GM23248 (cell line): ENCODE measurements at regions not wholly inside any gene's neighbourhood (a gene's known extent, or its start where the extent isn't known, plus 50 kb on each side); places are given as distances from the start of the nearest gene placed in this dataset.

Source experiments
- DNase-seq: peaks from one replicate; pipeline ENCODE4 v3.0.0-alpha.2; 2015
- H2AFZ ChIP-seq: fragments of 200-600 bp; sonication (generic); 2 replicates; pipeline ENCODE4 v1.6.1; 2016; ENCODE audit warnings: antibody characterized with exemption
- H3F3A ChIP-seq: fragments of 200-600 bp; sonication (generic); 2 replicates; pipeline ENCODE4 v1.6.1; 2016; ENCODE audit warnings: mild to moderate bottlenecking, antibody characterized with exemption, mixed run types; ENCODE audit not compliant: insufficient read depth
- H3K27ac ChIP-seq: fragments of 200-600 bp; sonication (generic); 2 replicates; pipeline ENCODE4 v1.5.1; 2016; ENCODE audit warnings: mild to moderate bottlenecking
- H3K27me3 ChIP-seq: fragments of 200-600 bp; sonication (generic); replicated peaks from 2 replicates; pipeline ENCODE4 v1.6.1; 2016; ENCODE audit warnings: mild to moderate bottlenecking; ENCODE audit not compliant: insufficient read depth
- H3K36me3 ChIP-seq: fragments of 200-600 bp; sonication (generic); 2 replicates; pipeline ENCODE4 v1.6.1; 2016; ENCODE audit warnings: low read depth, mild to moderate bottlenecking
- H3K4me1 ChIP-seq: fragments of 200-600 bp; sonication (generic); 2 replicates; pipeline ENCODE4 v1.6.1; 2016; ENCODE audit warnings: mild to moderate bottlenecking; ENCODE audit not compliant: insufficient read depth
- H3K4me2 ChIP-seq: fragments of 200-600 bp; sonication (generic); one replicate; pipeline ENCODE4 v1.6.1; 2016; ENCODE audit warnings: mild to moderate bottlenecking; ENCODE audit not compliant: unreplicated experiment
- H3K4me3 ChIP-seq: fragments of 200-600 bp; sonication (generic); 2 replicates; pipeline ENCODE4 v1.5.1; 2016; ENCODE audit warnings: mild to moderate bottlenecking
- H3K79me2 ChIP-seq: fragments of 200-600 bp; sonication (generic); 2 replicates; pipeline ENCODE4 v1.6.1; 2016; ENCODE audit warnings: mild to moderate bottlenecking; ENCODE audit not compliant: insufficient read depth
- H3K9ac ChIP-seq: fragments of 200-600 bp; sonication (generic); 2 replicates; pipeline ENCODE4 v1.6.1; 2016; ENCODE audit warnings: mild to moderate bottlenecking
- H3K9me2 ChIP-seq: fragments of 200-600 bp; sonication (generic); 2 replicates; pipeline ENCODE4 v1.6.1; 2016; ENCODE audit warnings: mixed run types, mild to moderate bottlenecking, moderate library complexity; ENCODE audit not compliant: insufficient read depth
- H3K9me3 ChIP-seq: fragments of 200-600 bp; sonication (generic); one replicate; pipeline ENCODE4 v1.6.1; 2017; ENCODE audit warnings: low read depth
- H4K20me1 ChIP-seq: fragments of 200-600 bp; sonication (generic); 2 replicates; pipeline ENCODE4 v1.6.0; 2016; ENCODE audit not compliant: insufficient read depth
- EZH2 ChIP-seq: fragments of 200-600 bp; sonication (generic); IDR thresholded peaks from 2 replicates; pipeline ENCODE4 v1.6.1; 2018; ENCODE audit warnings: antibody characterized with exemption, mild to moderate bottlenecking; ENCODE audit not compliant: insufficient read depth, poor library complexity, severe bottlenecking
- EZH2phosphoT487 ChIP-seq: fragments of 200-600 bp; sonication (generic); IDR thresholded peaks from 2 replicates; pipeline ENCODE4 v1.6.1; 2018; ENCODE audit warnings: antibody characterized with exemption, moderate library complexity, mild to moderate bottlenecking, low read depth; ENCODE audit not compliant: insufficient read depth
- WGBS, 2 experiments: methylation state at CpG; one replicate each; pipeline ENCODE4 v1.1.6; 2015 to 2017; ENCODE audit warnings: low lambda C conversion rate in 2 of 2, low coverage in 1 of 2; ENCODE audit errors: missing lambda C conversion rate in 2 of 2; 5-methylcytosine and 5-hydroxymethylcytosine counted together
- in situ Hi-C: fragments of 300-500 bp; cut with MboI; formaldehyde crosslinking; loops from 2 replicates; pipeline ENCODE4 v1.15.0; 2020

GRCh38 chr17:62871291-62871690 is 63.2 kb upstream of the MARCHF10 start:
- Histone ChIP-seq H3K27ac (no peak overlapping the region), H4K20me1 (no peaks in the 10 kb centered on the region), H3F3A (peaks cover 6% of the 10 kb centered on the region; the same call in 1 of the 2 replicates), H3K4me3 (no peak overlapping the region), H3K4me2 (no peak overlapping the region), H3K9me2 (no peaks in the 10 kb centered on the region), H3K9me3 (no peaks in the 10 kb centered on the region), H2AFZ (no peak overlapping the region), H3K79me2 (no peaks in the 10 kb centered on the region), H3K36me3 (no peaks in the 10 kb centered on the region), H3K9ac (no peak overlapping the region), H3K4me1 (peaks cover 5% of the 10 kb centered on the region), H3K27me3 (no peaks in the 10 kb centered on the region)
- in situ Hi-C loops: no loop called here
- WGBS, 2 experiments: 80 to 89% methylated on average over 5 of the region's 5 CpGs
- no peak for DNase-seq
- no peak for TF ChIP-seq EZH2
- TF ChIP-seq EZH2phosphoT487: no peak

- Histone ChIP-seq H3K79me2 (no peaks in the 10 kb centered on the region), H2AFZ (peak overlapping the region; percentile 30), H3K9me2 (no peaks in the 10 kb centered on the region), H3K4me3 (0 out of 2 replicates have a peak overlapping the region, but pooled peaks have one; percentile 11), H3K9me3 (no peaks in the 10 kb centered on the region), H4K20me1 (no peaks in the 10 kb centered on the region), H3K36me3 (no peaks in the 10 kb centered on the region), H3K9ac (peak overlapping the region; percentile 12; the same call in 1 of the 2 replicates), H3F3A (no peaks in the 10 kb centered on the region), H3K4me1 (no peaks in the 10 kb centered on the region), H3K4me2 (peak overlapping the region; percentile 30), H3K27ac (no peak overlapping the region), H3K27me3 (no peaks in the 10 kb centered on the region)
- WGBS, 2 experiments: 27 to 29% methylated on average over 8 of the region's 8 CpGs
- in situ Hi-C loops: no loop called here
- no peak for TF ChIP-seq EZH2phosphoT487
- no peak for TF ChIP-seq EZH2
- no peak for DNase-seq
Observed at GRCh38 chr17:62870552-62870971, 62.4 kb upstream of the MARCHF10 start.

GRCh38 chr17:62870030-62870541 is 62.0 kb upstream of the MARCHF10 start:
- in situ Hi-C loops: no loop called here
- no peak for TF ChIP-seq EZH2
- TF ChIP-seq EZH2phosphoT487: no peak
- H3K4me1 ChIP-seq: no peaks in the 10 kb centered on the region
- 0 out of 2 replicates have a peak overlapping the region, but pooled peaks have one; percentile 11 for H3K4me3 ChIP-seq
- peak overlapping the region; percentile 30 for H2AFZ ChIP-seq
- no peaks in the 10 kb centered on the region for H3K9me3 ChIP-seq
- no peak overlapping the region for H3K27ac ChIP-seq
- H3K36me3 ChIP-seq: no peaks in the 10 kb centered on the region
- DNase-seq: peak; percentile 94
- H3K4me2 ChIP-seq: no peak overlapping the region
- H3K79me2 ChIP-seq: no peaks in the 10 kb centered on the region
- no peaks in the 10 kb centered on the region for H3K9me2 ChIP-seq
- H3F3A ChIP-seq: no peaks in the 10 kb centered on the region
- H3K27me3 ChIP-seq: no peaks in the 10 kb centered on the region
- peak overlapping the region; percentile 12; the same call in 1 of the 2 replicates for H3K9ac ChIP-seq
- 16 to 20% methylated on average over 5 of the region's 5 CpGs for WGBS, 2 experiments
- H4K20me1 ChIP-seq: no peaks in the 10 kb centered on the region

GRCh38 chr17:62868723-62869122 is 60.6 kb upstream of the MARCHF10 start:
- no peaks in the 10 kb centered on the region for H3F3A ChIP-seq
- DNase-seq: no peak
- no peak overlapping the region for H3K4me2 ChIP-seq
- no peak overlapping the region for H2AFZ ChIP-seq
- H3K9me2 ChIP-seq: no peaks in the 10 kb centered on the region
- H3K79me2 ChIP-seq: no peaks in the 10 kb centered on the region
- H3K4me1 ChIP-seq: no peaks in the 10 kb centered on the region
- H3K27me3 ChIP-seq: no peaks in the 10 kb centered on the region
- no peak overlapping the region for H3K4me3 ChIP-seq
- H3K9ac ChIP-seq: no peak overlapping the region
- no peaks in the 10 kb centered on the region for H3K9me3 ChIP-seq
- 68 to 71% methylated on average over 2 of the region's 2 CpGs for WGBS, 2 experiments
- no peaks in the 10 kb centered on the region for H3K36me3 ChIP-seq
- in situ Hi-C loops: no loop called here
- no peaks in the 10 kb centered on the region for H4K20me1 ChIP-seq
- H3K27ac ChIP-seq: no peak overlapping the region
- TF ChIP-seq EZH2phosphoT487 (no peak), EZH2 (no peak)

- Histone ChIP-seq H3K9ac (no peak overlapping the region), H3K4me2 (no peak overlapping the region), H3K9me3 (no peaks in the 10 kb centered on the region), H3K27me3 (no peaks in the 10 kb centered on the region), H2AFZ (no peak overlapping the region), H3F3A (no peaks in the 10 kb centered on the region), H3K79me2 (no peaks in the 10 kb centered on the region), H3K9me2 (no peaks in the 10 kb centered on the region), H3K4me3 (no peak overlapping the region), H3K36me3 (no peaks in the 10 kb centered on the region), H3K4me1 (no peaks in the 10 kb centered on the region), H3K27ac (no peak overlapping the region), H4K20me1 (no peaks in the 10 kb centered on the region)
- in situ Hi-C loops: no loop called here
- TF ChIP-seq EZH2phosphoT487 (no peak), EZH2 (no peak)
- DNase-seq: no peak
- WGBS, 2 experiments: 87 to 95% methylated on average over 4 of the region's 4 CpGs
Observed at GRCh38 chr17:62868008-62868407, 59.9 kb upstream of the MARCHF10 start.
